ENCODE measurements at regions not wholly inside any gene's neighbourhood (a gene's known extent, or its start where the extent isn't known, plus 50 kb on each side); places are given as distances from the start of the nearest gene placed in this dataset.
"Not testable (repeated sequence)": the region's sequence is repeated elsewhere in the genome, so short reads cannot be mapped to it uniquely, and the experiment has no call there.

GRCh38 chr9:104195142-104195541, 101.0 kb downstream of the SMC2 start:
- not testable (repeated sequence) for DNase-seq (ENCODE audit: low spot score)

GRCh38 chr9:104200456-104200994, 106.4 kb downstream of the SMC2 start:
- no peak for DNase-seq (ENCODE audit: low spot score)

- DNase-seq (ENCODE audit: low spot score) = no peak
Observed at GRCh38 chr9:104206766-104207165, 112.7 kb downstream of the SMC2 start.

- no peak for DNase-seq (ENCODE audit: low spot score)
Observed at GRCh38 chr9:104209387-104209786, 115.3 kb downstream of the SMC2 start.

- DNase-seq (ENCODE audit: low spot score) = no peak
Observed at GRCh38 chr9:104227108-104227507, 133.0 kb downstream of the SMC2 start.

- DNase-seq (ENCODE audit: low spot score) = no peak
Observed at GRCh38 chr9:104232781-104233341, 138.8 kb downstream of the SMC2 start.

GRCh38 chr9:104233366-104233765, 139.3 kb downstream of the SMC2 start:
- DNase-seq (ENCODE audit: low spot score) = no peak

GRCh38 chr9:104234632-104235337, 140.7 kb downstream of the SMC2 start:
- not testable (repeated sequence) for DNase-seq (ENCODE audit: low spot score)

GRCh38 chr9:104235347-104236120, 141.4 kb downstream of the SMC2 start:
- DNase-seq (ENCODE audit: low spot score) = not testable (repeated sequence)

- no peak for DNase-seq (ENCODE audit: low spot score)
Observed at GRCh38 chr9:104238668-104239067, 144.6 kb downstream of the SMC2 start.

GRCh38 chr9:104240890-104241289, 146.8 kb downstream of the SMC2 start:
- DNase-seq (ENCODE audit: low spot score) = no peak

GRCh38 chr9:104245925-104246324, 151.8 kb downstream of the SMC2 start:
- no peak for DNase-seq (ENCODE audit: low spot score)

GRCh38 chr9:104247899-104248460, 153.9 kb downstream of the SMC2 start:
- no peak for DNase-seq (ENCODE audit: low spot score)

GRCh38 chr9:104256031-104256695, 162.1 kb downstream of the SMC2 start:
- DNase-seq (ENCODE audit: low spot score) = no peak

- DNase-seq (ENCODE audit: low spot score) = no peak
Observed at GRCh38 chr9:104256696-104257062, 162.6 kb downstream of the SMC2 start.

GRCh38 chr9:104258296-104259011, 164.3 kb downstream of the SMC2 start:
- DNase-seq (ENCODE audit: low spot score) = no peak

GRCh38 chr9:104260004-104260403, 165.9 kb downstream of the SMC2 start:
- no peak for DNase-seq (ENCODE audit: low spot score)

- DNase-seq (ENCODE audit: low spot score) = no peak
Observed at GRCh38 chr9:104263942-104264341, 169.8 kb downstream of the SMC2 start.

GRCh38 chr9:104264431-104264830, 170.3 kb downstream of the SMC2 start:
- DNase-seq (ENCODE audit: low spot score) = no peak

- no peak for DNase-seq (ENCODE audit: low spot score)
Observed at GRCh38 chr9:104269374-104269773, 175.3 kb downstream of the SMC2 start.

Measured in HuH-7.5 (cell line).